ENCODE measurements at regions not wholly inside any gene's neighbourhood (a gene's known extent, or its start where the extent isn't known, plus 50 kb on each side); places are given as distances from the start of the nearest gene placed in this dataset.
"Not testable (repeated sequence)": the region's sequence is repeated elsewhere in the genome, so short reads cannot be mapped to it uniquely, and the experiment has no call there.

DNA sequence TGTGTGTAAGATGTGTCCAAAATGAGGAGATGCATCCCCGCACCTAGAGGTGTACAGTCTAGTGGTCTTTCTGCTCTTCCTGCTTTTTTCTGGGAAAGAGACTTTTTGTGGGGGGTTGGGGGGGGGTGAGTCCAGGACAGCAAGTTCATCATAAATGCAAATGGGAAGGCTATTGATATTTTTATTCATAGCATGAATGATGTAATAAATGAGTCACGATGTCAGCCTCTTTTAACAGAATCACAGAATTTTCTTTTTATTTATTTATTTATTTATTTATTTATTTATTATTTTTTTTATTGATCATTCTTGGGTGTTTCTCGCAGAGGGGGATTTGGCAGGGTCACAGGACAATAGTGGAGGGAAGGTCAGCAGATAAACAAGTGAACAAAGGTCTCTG lies 111.3 kb downstream of the C9orf152 start:
- TF ChIP-seq, protein P1, sequence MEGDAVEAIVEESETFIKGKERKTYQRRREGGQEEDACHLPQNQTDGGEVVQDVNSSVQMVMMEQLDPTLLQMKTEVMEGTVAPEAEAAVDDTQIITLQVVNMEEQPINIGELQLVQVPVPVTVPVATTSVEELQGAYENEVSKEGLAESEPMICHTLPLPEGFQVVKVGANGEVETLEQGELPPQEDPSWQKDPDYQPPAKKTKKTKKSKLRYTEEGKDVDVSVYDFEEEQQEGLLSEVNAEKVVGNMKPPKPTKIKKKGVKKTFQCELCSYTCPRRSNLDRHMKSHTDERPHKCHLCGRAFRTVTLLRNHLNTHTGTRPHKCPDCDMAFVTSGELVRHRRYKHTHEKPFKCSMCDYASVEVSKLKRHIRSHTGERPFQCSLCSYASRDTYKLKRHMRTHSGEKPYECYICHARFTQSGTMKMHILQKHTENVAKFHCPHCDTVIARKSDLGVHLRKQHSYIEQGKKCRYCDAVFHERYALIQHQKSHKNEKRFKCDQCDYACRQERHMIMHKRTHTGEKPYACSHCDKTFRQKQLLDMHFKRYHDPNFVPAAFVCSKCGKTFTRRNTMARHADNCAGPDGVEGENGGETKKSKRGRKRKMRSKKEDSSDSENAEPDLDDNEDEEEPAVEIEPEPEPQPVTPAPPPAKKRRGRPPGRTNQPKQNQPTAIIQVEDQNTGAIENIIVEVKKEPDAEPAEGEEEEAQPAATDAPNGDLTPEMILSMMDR (conservative IDR thresholded peaks at IDR 0.05 in 1 of 2, IDR thresholded peaks at IDR 0.05 in 1 of 2; ENCODE audit: extremely low read depth in 1 of 2, insufficient read depth in 1 of 2, low read depth in 1 of 2, low read length in 2 of 2): not testable (repeated sequence)
- not testable (repeated sequence) for TF ChIP-seq EZH2 (IDR thresholded peaks at IDR 0.05; ENCODE audit: borderline replicate concordance, low read length)

All from mammary epithelial cell (primary cell).